Activated gamma-delta T cell treated with Interleukin-2 at 50 U/mL for 16 hours (primary cell): ENCODE measurements at regions not wholly inside any gene's neighbourhood (a gene's known extent, or its start where the extent isn't known, plus 50 kb on each side); places are given as distances from the start of the nearest gene placed in this dataset.
"Not testable (repeated sequence)": the region's sequence is repeated elsewhere in the genome, so short reads cannot be mapped to it uniquely, and the experiment has no call there.

Experiments
- DNase-seq: peaks from one replicate; pipeline ENCODE4 v3.0.0-alpha.2; 2020

DNA sequence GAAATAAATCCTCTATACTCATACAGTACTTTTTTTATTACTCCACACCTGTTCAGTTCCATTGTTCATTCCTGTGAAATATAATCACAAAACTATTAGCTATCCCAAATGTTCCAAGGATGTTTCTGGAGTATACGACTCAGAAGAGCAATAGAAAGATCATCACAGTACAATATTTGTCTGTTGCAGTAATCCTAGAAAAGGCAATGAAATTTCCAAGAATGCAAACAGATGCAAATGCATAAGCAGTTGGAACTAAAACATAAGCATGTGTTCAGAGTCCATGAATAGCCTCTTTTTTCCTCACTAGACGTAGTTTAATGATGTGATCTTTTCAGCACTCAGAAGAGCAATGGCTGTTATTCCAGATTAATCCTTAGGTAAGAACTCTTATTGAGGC is 55.2 kb downstream of the RTL3 start:
- DNase-seq: no peak

DNA sequence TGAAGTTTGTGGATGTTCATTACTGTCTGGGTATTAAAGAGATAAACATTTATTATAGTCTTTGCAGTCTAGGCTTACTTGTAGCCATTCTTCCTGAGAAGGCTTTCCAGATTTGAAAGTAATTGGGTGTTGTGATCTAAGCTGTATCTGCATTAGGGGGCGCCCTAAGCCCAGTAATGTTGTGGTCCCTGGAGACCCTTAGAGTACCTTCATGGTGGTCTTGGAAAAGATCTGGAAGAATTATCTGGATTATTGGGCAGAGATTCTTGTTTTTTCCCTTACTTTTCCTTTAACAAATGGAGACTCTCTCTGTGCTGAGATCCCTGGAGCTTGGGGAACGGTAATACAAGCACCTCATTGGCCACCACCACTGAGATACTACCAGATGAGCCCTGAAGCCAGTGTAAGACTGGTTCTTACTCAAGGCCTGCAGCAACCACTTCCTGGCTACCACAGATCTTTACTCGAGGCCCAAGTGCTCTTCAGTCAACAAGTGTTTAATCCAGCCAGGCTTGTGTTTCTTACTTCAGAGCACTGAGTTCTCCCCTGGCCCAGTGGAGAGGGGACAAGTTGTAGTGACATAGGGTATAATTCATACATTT is 63.1 kb downstream of the RTL3 start:
- no peak for DNase-seq

DNA sequence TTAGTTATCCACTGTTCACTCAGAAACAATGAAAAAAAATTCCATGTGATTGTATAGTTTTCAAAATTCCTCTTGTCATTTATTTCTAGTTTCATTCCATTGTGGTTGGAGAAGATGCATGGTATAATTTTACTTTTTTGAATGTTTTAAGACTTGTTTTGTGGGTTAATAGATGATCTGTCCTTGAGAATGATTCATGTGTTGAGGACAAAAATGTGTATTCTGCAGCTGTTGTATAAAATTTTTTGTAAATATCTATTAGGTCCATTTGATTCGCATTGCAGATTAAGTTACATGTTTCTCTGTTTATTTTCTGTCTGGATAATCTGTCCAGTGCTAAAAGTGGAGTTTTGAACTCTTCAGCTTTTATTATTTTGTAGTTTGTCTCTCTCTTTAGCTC is 65.4 kb downstream of the RTL3 start:
- DNase-seq: no peak

DNA sequence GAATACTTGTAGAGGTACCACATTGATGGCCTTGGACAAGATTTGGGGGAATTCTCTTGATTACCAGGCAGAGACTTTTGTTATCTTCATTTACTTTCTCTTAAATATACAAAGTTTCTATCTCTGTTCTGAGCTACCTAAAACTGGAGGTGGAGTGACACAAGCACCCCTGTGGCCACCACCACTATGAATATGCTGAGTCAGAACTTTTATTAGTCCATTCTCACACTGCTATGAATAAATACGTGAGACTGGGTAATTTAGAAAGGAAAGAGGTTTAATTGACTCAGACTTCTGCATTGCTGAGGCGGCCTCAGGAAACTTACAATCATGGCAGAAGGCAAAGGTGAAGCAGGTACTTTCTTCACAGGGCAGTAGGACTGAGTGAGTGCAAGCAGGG is 67.1 kb downstream of the RTL3 start:
- DNase-seq: no peak

DNA sequence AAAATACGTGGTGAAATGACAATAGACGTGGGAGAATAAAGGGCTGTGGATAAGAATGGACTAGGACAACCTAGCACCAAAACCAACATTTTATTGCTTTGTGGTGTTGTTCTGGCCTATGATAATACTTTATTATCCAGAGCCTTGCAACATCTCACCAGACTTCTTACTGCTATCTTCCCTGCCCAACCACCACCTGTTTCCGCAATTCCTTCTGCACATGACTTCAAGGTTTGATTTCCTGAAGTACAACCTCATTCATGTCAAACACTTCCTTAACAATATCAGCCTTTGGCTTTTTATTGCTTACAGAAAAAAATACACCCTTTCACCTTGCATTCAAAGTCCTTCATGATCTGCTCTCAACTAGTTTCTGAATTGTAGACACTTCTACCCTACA is 84.8 kb downstream of the RTL3 start:
- no peak for DNase-seq

DNA sequence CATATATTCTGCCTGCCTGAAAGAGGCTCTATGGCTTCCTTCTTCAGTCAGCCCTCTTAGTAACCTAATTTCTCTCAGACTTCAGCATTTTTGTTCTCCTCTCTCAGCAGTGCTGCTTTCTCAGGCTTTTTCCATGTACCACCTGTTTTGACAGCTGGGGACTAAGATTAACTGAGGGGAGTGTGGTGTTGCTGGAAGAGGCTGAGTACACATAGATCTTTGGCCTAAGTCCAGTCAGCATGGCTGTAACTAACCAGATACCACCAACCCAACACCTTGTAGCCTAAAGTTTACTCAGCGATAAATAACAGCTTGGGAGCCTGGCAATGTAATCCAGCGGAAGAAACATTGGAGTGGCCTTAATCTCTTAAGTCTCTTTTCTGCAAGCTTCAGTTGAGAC is 85.5 kb downstream of the RTL3 start:
- DNase-seq: no peak

DNA sequence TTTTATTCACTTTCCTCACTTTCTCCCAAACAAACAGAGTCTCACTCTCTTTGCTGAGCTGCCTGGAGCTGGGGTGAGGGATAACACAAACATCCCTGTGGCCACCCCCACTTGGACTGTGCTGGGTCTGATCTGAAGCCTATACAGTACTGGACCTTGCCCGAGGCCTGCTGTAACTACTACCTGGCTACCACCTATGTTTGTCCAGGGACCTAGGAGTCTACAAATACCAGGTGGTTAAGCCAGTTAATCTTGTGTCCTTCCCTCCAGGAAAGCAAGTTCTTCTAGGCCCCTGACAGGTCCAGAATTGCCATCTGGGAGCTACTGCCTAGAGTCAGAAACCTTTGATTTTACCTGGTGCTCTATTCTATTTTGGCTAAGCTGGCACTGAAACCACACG is 87.3 kb downstream of the RTL3 start:
- no peak for DNase-seq

DNA sequence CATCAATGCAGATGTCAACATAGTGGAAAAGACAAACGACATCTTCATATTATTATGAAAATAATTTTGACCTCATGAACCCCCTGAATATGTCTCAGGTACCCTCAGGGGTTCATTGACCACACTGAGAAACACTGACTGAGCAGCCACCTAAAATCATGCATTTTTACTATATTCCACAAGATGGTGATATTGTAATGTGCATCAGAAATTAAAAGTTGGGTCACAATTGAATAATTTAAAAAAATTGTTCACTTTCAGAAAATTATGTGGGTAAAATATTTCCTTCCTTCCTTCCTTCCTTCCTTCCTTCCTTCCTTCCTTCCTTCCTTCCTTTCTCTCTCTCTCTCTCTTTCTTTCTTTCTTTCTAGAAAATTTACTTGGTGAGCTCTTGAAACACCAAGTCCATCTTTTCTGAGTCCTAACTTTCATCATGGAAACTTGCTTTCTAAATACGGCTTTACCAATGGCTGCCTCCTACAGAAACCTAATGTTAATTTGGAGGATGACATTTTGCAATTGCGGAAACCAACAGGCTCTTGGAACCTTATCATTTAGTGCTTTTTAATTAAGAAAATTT is 103.6 kb downstream of the RTL3 start:
- no peak for DNase-seq

DNA sequence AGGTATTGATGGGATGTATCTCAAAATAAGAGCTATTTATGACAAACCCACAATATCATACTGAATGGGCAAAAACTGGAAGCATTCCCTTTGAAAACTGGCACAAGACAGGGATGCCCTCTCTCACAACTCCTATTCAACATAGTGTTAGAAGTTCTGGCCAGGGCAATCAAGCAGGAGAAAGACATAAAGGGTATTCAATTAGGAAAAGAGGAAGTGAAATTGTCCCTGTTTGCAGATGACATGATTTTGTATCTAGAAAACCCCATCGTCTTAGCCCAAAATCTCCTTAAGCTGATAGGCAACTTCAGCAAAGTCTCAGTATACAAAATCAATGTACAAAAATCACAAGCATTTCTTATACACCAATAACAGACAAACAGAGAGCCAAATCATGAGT is 106.5 kb downstream of the RTL3 start:
- not testable (repeated sequence) for DNase-seq

DNA sequence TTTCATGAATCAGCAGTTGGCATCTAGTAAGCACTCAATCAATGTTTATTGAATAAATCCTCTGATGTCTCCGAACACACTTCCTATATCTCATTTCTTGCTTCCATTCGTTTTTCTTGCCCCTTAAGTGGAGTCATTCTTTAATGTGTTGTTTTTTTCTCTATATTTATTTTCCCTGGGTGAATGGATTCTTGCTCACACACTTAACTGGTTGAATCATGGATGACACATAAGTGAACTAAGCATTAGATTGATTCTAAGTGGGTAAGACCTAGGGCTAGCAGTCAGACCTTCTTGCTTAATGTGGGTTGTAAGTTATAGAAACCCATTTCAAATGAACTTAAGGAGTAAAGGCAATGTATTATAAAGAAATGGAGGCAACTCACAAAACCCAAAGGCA is 111.1 kb downstream of the RTL3 start:
- DNase-seq: no peak

DNA sequence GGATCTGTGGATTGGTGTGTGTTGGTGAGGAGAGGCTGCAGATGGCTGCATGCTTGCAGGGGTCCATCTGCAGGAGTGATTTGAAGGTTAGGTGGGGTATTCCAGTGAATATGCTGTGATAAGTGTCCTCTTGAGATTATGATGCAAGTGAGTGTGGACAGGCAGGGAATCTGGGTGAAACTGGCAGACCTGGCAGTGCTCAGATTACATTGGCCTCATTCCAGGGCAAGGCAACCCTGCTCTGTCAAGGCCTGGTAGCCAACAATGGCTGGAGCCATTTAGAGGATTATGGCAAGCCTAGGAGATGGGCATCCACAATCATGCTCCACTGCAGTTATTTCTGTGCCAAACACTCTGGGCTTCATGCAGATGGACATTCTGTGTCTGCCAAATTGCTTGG is 113.9 kb downstream of the RTL3 start:
- DNase-seq: no peak

DNA sequence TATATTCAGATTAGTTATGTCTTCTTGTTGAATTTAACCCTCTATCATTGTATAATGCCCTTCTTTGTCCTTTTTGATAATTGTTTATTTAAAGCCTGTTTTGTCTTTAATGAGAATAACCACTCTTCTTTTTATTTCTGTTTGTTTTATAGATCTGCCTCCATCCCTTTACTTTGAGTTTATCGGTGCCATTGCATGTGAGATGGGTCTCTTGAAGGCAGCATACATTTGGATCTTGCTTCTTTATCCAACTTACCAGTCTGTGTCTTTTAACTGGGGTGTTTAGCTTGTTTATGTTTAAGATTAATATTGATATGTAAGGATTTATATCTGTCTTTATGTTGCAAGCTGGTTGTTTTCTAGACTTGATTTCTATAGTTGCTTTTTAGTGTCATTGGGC is 115.8 kb downstream of the RTL3 start:
- DNase-seq: no peak

DNA sequence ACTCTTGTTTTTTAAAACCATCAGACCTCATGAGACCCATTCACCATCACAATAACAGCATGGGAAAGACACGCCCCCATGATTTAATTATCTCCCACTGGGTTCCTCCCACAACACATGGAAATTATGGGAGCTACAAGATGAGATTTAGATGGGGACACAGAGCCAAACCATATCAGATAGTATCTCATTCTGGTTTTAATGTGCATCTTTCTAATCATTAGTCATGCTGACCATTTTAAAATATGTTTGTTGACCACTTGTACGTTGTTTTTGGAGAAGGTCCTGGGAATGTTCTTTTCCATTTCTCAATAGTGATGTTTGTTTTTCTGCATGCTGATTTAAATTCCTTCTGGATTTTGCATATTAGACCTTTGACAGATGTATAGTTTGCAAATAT is 119.0 kb downstream of the RTL3 start:
- DNase-seq: no peak

DNA sequence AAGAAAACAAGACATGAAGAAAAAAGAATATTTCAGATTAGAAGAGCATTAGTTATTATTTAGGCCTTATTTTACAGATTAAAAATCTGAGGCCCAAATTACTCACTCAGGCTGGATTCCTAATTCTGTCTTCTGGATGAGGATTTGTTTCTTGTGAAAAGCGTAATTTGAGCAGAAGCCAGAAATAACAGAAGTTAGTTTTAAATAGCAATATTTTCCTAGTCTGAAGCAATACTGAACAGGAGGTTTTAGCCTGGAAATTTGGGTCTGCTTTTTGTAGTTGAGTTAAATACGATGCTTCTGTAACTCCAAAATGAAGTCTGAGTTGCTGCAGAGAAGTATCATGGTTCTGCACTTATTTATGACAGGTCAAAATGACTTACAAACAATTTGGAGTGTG is 124.9 kb downstream of the RTL3 start:
- DNase-seq: no peak

DNA sequence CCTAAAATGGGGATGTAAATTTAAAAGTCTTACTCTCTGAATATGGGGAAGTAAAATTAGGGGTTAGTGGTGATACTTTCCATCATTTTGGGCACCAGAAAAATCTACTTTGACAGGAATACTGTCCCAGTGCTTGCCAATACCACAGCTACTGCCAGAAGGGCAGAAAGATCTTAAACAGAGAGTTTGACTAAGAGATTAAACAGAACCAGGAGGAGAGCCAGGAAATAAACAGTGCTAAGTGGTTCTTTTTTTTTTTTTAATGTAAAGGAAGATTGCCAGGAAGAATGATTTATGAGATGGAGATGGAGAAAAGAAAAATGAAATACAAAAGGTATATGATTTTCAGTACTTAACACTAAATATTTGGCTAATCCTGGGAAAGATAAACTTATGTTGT is 126.8 kb downstream of the RTL3 start:
- DNase-seq: no peak

DNA sequence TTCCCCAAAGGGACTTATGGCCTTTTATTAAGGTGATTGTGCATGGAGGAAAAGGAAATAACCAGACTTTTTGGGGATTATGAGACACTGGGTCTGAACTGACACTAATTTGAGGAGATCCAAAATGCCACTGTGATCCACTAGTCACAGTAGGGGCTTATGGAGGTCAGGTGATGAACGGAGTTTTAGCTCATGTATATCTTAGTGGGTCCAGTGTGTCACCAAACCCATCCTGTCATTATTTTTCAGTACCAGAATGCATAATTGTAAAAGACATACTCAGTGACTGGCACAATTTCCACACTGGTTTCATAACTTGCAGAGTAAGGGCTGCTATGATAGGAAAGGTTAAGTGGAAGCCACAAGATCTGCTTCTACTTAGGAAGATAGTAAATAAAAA is 131.3 kb downstream of the RTL3 start:
- DNase-seq: no peak

DNA sequence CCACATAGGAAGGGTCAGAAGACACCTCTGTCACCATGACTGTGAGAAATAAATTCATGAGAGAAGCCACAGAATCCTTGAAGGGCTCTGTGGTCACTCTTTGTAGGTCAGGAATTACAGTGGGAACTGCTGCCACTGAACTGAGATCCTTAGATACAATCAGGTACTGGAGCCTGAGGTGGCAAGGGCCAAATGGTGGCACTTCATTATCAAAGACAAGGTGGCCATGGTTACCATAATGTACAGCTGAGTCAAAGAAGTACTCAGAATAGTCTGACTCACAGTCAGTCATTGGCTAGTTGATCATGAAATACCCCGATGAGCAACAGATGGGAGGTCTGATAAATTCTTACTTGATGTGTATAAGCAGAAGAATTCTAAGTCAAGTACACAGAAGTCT is 131.9 kb downstream of the RTL3 start:
- DNase-seq: no peak

DNA sequence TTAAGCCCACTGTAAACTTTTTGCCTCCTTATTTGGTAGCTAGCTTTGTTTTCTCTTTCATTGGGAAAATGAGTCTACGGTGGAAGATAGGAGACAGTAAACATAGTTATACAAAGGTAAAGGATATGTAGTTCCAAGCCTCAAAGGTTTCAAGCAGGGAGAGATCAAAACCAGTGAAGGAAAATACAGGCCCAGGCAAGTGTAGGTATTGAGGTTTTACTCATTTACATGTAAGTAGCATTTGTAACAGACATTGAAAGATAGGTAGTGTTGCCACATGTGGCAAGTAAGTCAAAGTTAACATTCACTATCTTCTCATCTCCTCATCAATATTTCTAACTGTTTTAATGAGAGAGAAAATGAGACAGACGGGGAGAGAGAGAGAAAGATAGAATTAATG is 136.5 kb downstream of the RTL3 start:
- DNase-seq: no peak

DNA sequence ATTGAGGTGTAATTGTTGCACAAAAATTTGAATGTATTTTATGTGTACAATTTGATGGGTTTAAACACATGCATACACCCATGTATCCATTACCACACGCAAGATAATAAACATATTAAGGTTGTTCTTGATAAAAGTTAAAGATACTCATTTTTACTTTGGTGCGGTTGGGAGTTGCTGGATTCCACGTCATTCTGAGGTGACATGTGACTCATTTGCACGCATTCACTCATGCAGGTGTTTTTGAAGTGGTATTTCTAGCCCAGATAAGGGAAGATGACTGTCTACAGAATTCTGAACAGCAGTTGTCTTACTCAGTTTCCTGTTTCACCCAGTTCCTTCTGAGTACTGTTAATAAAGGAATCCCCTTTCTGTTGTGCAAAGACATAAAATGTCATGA is 142.0 kb downstream of the RTL3 start:
- peak; percentile 44 for DNase-seq

DNA sequence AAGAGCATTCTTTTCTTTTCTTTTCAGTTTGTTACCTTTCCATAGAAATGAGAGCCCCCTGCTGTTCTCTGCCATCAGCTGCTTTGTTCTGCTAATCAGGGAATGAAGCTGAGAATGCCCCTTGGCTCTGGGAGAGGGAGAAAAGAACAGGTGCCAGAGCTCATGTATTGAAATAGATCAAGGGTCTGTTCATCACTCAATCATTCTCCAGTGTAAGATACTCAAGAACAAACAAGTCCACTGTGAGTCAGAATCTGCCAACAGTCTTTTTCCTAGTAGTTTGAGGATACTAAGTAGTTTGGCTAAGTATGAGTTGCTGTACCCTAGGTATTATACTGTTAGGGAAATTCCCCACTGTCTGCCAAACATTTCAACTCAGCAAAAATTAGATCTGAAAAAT is 144.3 kb downstream of the RTL3 start:
- DNase-seq: no peak

DNA sequence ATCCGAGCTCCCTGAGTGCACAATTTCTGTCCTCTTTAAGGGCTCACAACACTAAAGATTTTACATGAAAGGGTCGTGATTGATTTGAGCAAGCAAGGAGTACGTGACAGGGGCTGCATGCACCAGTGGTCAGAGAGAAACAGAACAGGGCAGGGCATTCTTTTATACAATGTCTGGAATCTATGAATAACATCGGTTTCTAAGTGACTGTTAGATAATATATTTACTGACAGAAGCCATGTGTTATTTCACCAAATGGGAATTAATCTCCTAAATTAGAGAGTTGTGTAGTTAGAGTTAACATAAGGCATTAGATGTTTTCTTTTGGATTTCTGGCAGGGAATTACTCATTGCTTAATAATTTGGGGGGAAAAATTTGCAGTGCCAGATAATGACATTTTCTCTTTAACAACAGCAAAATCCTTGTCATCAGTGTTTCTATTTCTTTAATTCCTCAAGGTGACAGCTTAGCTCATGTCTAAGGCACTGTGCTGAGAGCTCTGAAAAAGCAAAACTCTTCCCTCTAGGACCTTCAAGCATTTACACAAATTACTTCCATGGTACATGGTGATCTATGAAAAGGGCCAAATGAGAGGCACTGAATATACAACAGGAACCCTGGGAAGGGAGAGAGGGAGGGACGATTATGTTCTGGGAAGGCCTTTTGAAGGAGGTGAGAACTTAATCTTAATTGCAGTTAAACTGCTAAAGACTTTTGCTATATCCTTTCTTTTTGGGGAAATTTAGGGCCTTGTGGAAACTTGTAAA is 145.0 kb downstream of the RTL3 start:
- DNase-seq: no peak

DNA sequence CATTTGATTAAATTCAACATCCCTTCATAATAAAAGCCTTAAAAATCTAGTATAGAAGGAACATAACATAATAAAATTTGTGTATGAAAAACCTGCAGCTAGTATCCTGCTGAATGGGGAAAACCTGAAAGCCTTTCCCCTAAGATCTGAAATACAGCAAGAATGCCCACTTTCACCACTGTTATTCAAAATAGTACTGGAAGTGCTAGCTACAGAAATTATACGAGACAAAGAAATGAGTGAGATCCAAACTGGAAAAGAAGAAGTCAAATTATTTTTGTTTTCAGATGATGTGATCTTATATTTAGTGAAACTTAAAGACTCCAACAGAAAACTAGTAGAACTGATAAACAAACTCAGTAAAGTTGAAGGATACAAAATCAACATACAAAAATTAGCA is 152.9 kb downstream of the RTL3 start:
- no peak for DNase-seq

DNA sequence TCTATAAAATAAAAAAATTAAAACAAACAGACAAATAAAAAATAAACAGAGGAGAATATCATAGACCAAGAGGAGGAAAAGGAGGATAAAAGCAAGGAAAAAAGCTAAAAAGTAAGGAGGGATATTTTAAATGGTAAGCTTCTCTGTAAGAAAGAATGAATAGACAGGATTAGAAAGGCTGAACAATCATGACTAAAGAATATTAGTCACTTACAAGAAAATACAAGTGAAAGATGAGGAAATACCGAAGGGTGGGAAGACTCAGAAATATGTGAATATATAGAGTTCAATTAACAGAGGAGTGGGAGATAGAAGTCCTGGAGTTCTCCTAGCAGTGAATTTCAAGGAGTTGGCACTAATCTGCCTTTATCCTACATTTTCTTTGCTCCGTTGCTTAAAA is 162.6 kb downstream of the RTL3 start:
- no peak for DNase-seq

DNA sequence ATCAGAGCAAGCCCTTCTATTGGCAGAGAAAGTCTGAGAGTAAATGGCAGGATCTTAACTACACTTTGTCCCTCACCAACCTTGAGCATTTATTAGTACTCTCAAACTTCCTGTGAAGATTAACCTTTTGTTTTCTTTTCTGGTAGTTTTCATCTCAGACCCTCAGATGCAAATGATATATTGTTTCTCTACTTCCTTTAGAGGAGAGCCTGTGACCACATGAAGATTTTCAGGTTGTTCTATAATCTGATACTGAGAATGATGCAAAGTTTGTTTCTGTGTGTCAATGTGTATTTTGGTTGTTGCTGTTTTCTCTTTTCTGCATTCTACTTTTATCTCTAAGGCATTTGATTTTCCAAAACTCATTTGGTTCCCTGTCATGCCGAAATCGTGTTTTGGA is 165.8 kb upstream of the CYSLTR1 start:
- no peak for DNase-seq

DNA sequence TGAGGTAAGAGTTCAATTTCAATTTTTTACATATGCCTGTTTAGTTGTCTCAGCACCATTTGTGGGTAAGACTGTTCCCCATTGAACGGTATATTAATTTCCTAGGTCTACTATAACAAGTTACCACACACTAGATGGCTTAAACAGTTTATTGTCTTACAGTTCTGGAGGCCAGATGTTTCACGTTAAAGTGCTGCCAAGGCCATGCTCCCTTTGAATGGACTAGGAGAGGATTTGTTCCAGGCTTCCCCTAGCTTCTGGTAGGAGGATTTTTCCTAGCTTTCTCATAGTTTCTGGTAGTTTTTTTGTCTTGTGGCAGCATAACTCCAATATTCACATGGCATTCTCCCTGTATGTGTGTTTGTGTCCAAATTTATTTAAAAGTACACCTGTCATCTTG is 149.3 kb upstream of the CYSLTR1 start:
- DNase-seq: no peak
